Stomach smooth muscle (tissue), 2 donors: ENCODE measurements at regions not wholly inside any gene's neighbourhood (a gene's known extent, or its start where the extent isn't known, plus 50 kb on each side); places are given as distances from the start of the nearest gene placed in this dataset.
"Not testable (repeated sequence)": the region's sequence is repeated elsewhere in the genome, so short reads cannot be mapped to it uniquely, and the experiment has no call there.

Source experiments
- H3K27ac ChIP-seq: one replicate; pipeline ENCODE4 v1.7.0; 2013; ENCODE audit warnings: mild to moderate bottlenecking, low read length, inconsistent platforms
- H3K27me3 ChIP-seq, 2 donors: one replicate each; pipeline ENCODE4 v1.7.0; 2013; ENCODE audit warnings: low read length in 2 of 2; ENCODE audit not compliant: insufficient read depth in 2 of 2, control insufficient read depth in 1 of 2
- H3K36me3 ChIP-seq, 2 donors: one replicate each; pipeline ENCODE4 v1.7.0; 2013; ENCODE audit warnings: low read length in 2 of 2; ENCODE audit not compliant: control insufficient read depth in 2 of 2, insufficient read depth in 2 of 2
- H3K4me1 ChIP-seq: one replicate; pipeline ENCODE4 v1.7.0; 2013; ENCODE audit warnings: low read length; ENCODE audit not compliant: control insufficient read depth, insufficient read depth
- H3K4me3 ChIP-seq, 2 donors: one replicate each; pipeline ENCODE4 v1.7.0; 2013; ENCODE audit warnings: low read length in 2 of 2
- H3K9ac ChIP-seq, 2 donors: one replicate each; pipeline ENCODE4 v1.7.0; 2013; ENCODE audit warnings: low read length in 2 of 2, mild to moderate bottlenecking in 1 of 2
- H3K9me3 ChIP-seq, 2 donors: one replicate each; pipeline ENCODE4 v1.7.0; 2013; ENCODE audit warnings: low read length in 2 of 2; ENCODE audit not compliant: control insufficient read depth in 2 of 2
- donor health status: healthy.
- donor health status: Pancreatic carcinoma.

- no peaks in the 10 kb centered on the region for H3K36me3 ChIP-seq
These were observed 905.5 kb downstream of the UQCRFS1 start for GRCh38 chr19:28307487-28307886.

GRCh38 chr19:28305513-28305912 lies 907.4 kb downstream of the UQCRFS1 start:
- H3K4me3 ChIP-seq = no peak overlapping the region
- H3K27ac ChIP-seq = no peak overlapping the region

More at GRCh38 chr19:28307487-28307886, 905.5 kb downstream of the UQCRFS1 start:
- Histone ChIP-seq H3K4me3 (no peak overlapping the region), H3K27ac (no peak overlapping the region), H3K9me3 (peaks cover 0 to 1% of the 10 kb centered on the region in 2 donors), H3K9ac (no peak overlapping the region), H3K27me3 (no peaks in the 10 kb centered on the region), H3K4me1 (no peaks in the 10 kb centered on the region)

GRCh38 chr19:28303502-28303901 lies 909.4 kb downstream of the UQCRFS1 start:
- Histone ChIP-seq H3K27ac (no peak overlapping the region), H3K9me3 (no peaks in the 10 kb centered on the region), H3K27me3 (no peaks in the 10 kb centered on the region), H3K36me3 (no peaks in the 10 kb centered on the region), H3K4me3 (no peak overlapping the region), H3K4me1 (no peaks in the 10 kb centered on the region), H3K9ac (no peak overlapping the region)

More at GRCh38 chr19:28305513-28305912, 907.4 kb downstream of the UQCRFS1 start:
- no peaks in the 10 kb centered on the region for H3K27me3 ChIP-seq
- H3K9ac ChIP-seq = no peak overlapping the region
- H3K36me3 ChIP-seq = no peaks in the 10 kb centered on the region
- H3K9me3 ChIP-seq = no peaks in the 10 kb centered on the region
- H3K4me1 ChIP-seq = no peaks in the 10 kb centered on the region

- Histone ChIP-seq H3K9me3 (no peaks in the 10 kb centered on the region), H3K4me1 (no peaks in the 10 kb centered on the region), H3K27me3 (no peaks in the 10 kb centered on the region), H3K9ac (no peak overlapping the region), H3K36me3 (no peaks in the 10 kb centered on the region), H3K4me3 (no peak overlapping the region), H3K27ac (no peak overlapping the region)
These were observed 911.0 kb downstream of the UQCRFS1 start for GRCh38 chr19:28301961-28302360.

- Histone ChIP-seq H3K4me3 (no peak overlapping the region), H3K9ac (no peak overlapping the region), H3K27me3 (no peaks in the 10 kb centered on the region), H3K4me1 (no peaks in the 10 kb centered on the region), H3K9me3 (no peaks in the 10 kb centered on the region), H3K36me3 (no peaks in the 10 kb centered on the region), H3K27ac (no peak overlapping the region)
These were observed 911.5 kb downstream of the UQCRFS1 start for GRCh38 chr19:28301463-28301862.

- H3K4me3 ChIP-seq = no peak overlapping the region
- H3K4me1 ChIP-seq = no peaks in the 10 kb centered on the region
- H3K27me3 ChIP-seq = no peaks in the 10 kb centered on the region
- H3K27ac ChIP-seq = no peak overlapping the region
- no peaks in the 10 kb centered on the region for H3K36me3 ChIP-seq
- no peaks in the 10 kb centered on the region for H3K9me3 ChIP-seq
- H3K9ac ChIP-seq = no peak overlapping the region
These were observed 913.3 kb downstream of the UQCRFS1 start for GRCh38 chr19:28299649-28300048.

GRCh38 chr19:28297586-28298157 lies 915.3 kb downstream of the UQCRFS1 start:
- H3K4me3 ChIP-seq = no peak overlapping the region
- H3K9me3 ChIP-seq = no peaks in the 10 kb centered on the region
- H3K9ac ChIP-seq = no peak overlapping the region
- H3K27me3 ChIP-seq = no peaks in the 10 kb centered on the region
- no peaks in the 10 kb centered on the region for H3K4me1 ChIP-seq
- no peak overlapping the region for H3K27ac ChIP-seq
- H3K36me3 ChIP-seq = no peaks in the 10 kb centered on the region

- Histone ChIP-seq H3K4me1 (no peaks in the 10 kb centered on the region), H3K27ac (no peak overlapping the region), H3K27me3 (no peaks in the 10 kb centered on the region), H3K9me3 (no peaks in the 10 kb centered on the region), H3K4me3 (no peak overlapping the region), H3K9ac (no peak overlapping the region), H3K36me3 (no peaks in the 10 kb centered on the region)
These were observed 915.9 kb downstream of the UQCRFS1 start for GRCh38 chr19:28297036-28297435.

- Histone ChIP-seq H3K9ac (no peak overlapping the region), H3K9me3 (no peaks in the 10 kb centered on the region), H3K27me3 (no peaks in the 10 kb centered on the region), H3K4me3 (no peak overlapping the region), H3K4me1 (no peaks in the 10 kb centered on the region), H3K36me3 (no peaks in the 10 kb centered on the region), H3K27ac (no peak overlapping the region)
These were observed 916.4 kb downstream of the UQCRFS1 start for GRCh38 chr19:28296506-28296905.

- H3K27me3 ChIP-seq, H3K9ac ChIP-seq, H3K27ac ChIP-seq, H3K4me1 ChIP-seq, H3K4me3 ChIP-seq, H3K9me3 ChIP-seq, H3K36me3 ChIP-seq: not testable (repeated sequence)
These were observed 918.0 kb downstream of the UQCRFS1 start for GRCh38 chr19:28294975-28295374.

- Histone ChIP-seq H3K27ac (no peak overlapping the region), H3K4me1 (no peaks in the 10 kb centered on the region), H3K9me3 (no peaks in the 10 kb centered on the region), H3K27me3 (no peaks in the 10 kb centered on the region), H3K9ac (no peak overlapping the region), H3K4me3 (no peak overlapping the region), H3K36me3 (no peaks in the 10 kb centered on the region)
These were observed 918.6 kb downstream of the UQCRFS1 start for GRCh38 chr19:28294395-28294794.
